Neural cell (in vitro differentiated cells): ENCODE measurements at regions not wholly inside any gene's neighbourhood (a gene's known extent, or its start where the extent isn't known, plus 50 kb on each side); places are given as distances from the start of the nearest gene placed in this dataset.

Source experiments
- CTCF ChIP-seq: fragments of 450-650 bp; IDR thresholded peaks from 2 replicates; pipeline ENCODE4 v1.5.1; 2014; ENCODE audit warnings: antibody characterized with exemption, mild to moderate bottlenecking, moderate library complexity; ENCODE audit not compliant: poor library complexity, severe bottlenecking
- EP300 ChIP-seq: fragments of 450-650 bp; conservative IDR thresholded peaks from 2 replicates; pipeline ENCODE4 v1.6.1; 2014; ENCODE audit warnings: antibody characterized with exemption, mild to moderate bottlenecking, moderate library complexity; ENCODE audit not compliant: poor library complexity, severe bottlenecking
- EZH2 ChIP-seq: fragments of 200-600, 300-800 bp; shearing (Covaris generic), sonication (generic); IDR thresholded peaks from 2 replicates; pipeline ENCODE4 v1.6.1; 2014; ENCODE audit warnings: antibody characterized with exemption, low read length, borderline replicate concordance, mild to moderate bottlenecking; ENCODE audit not compliant: insufficient read depth, poor library complexity, severe bottlenecking
- MXI1 ChIP-seq: fragments of 450-650 bp; conservative IDR thresholded peaks from 2 replicates; pipeline ENCODE4 v1.6.1; 2014; ENCODE audit warnings: antibody characterized with exemption, mild to moderate bottlenecking; ENCODE audit not compliant: poor library complexity, severe bottlenecking
- POLR2AphosphoS5 ChIP-seq: IDR thresholded peaks from 2 replicates; pipeline ENCODE4 v1.6.1; 2012
- RAD21 ChIP-seq: fragments of 450-650 bp; conservative IDR thresholded peaks from 2 replicates; pipeline ENCODE4 v1.6.1; 2014; ENCODE audit warnings: antibody characterized with exemption, mild to moderate bottlenecking, moderate library complexity
- REST ChIP-seq: IDR thresholded peaks from 2 replicates; pipeline ENCODE4 v1.6.1; 2012; ENCODE audit warnings: borderline replicate concordance
- TAF1 ChIP-seq: IDR thresholded peaks from 2 replicates; pipeline ENCODE4 v1.6.1; 2012; ENCODE audit warnings: low read depth

GRCh38 chr5:24849210-24849609 is 204.4 kb upstream of the CDH10 start:
- TF ChIP-seq EZH2 (no peak), MXI1 (no peak), POLR2AphosphoS5 (no peak), CTCF (no peak), TAF1 (no peak), REST (no peak), RAD21 (no peak), EP300 (no peak)
